GM12874 (cell line): ENCODE measurements at regions not wholly inside any gene's neighbourhood (a gene's known extent, or its start where the extent isn't known, plus 50 kb on each side); places are given as distances from the start of the nearest gene placed in this dataset.

Experiments used
- TF ChIP-seq, protein P1 (sequence below): IDR thresholded peaks from 2 replicates; pipeline ENCODE4 v1.5.1; 2011; ENCODE audit warnings: low read depth, mild to moderate bottlenecking, control low read depth, low read length, moderate library complexity; ENCODE audit not compliant: insufficient read depth

DNA sequence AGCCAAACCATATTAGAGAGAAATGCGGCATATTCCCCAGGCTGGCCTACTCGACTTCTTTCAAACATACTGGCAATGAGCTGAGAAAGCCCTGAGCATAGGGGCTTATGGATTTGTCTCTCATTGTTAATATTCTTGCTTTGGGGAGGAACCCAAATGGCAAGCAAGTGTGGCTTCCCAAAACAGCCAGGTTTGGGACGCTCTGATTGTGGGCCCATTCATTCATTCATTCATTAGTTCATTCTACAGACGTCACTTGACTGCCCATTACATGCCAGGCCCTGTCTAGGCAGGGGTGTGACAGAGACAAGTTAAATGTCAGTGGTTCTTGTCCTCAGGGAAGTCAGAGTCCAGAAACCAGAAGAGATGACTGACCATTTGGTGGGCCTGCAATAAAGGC is 77.4 kb upstream of the THBS1 start:
- TF ChIP-seq, protein P1, sequence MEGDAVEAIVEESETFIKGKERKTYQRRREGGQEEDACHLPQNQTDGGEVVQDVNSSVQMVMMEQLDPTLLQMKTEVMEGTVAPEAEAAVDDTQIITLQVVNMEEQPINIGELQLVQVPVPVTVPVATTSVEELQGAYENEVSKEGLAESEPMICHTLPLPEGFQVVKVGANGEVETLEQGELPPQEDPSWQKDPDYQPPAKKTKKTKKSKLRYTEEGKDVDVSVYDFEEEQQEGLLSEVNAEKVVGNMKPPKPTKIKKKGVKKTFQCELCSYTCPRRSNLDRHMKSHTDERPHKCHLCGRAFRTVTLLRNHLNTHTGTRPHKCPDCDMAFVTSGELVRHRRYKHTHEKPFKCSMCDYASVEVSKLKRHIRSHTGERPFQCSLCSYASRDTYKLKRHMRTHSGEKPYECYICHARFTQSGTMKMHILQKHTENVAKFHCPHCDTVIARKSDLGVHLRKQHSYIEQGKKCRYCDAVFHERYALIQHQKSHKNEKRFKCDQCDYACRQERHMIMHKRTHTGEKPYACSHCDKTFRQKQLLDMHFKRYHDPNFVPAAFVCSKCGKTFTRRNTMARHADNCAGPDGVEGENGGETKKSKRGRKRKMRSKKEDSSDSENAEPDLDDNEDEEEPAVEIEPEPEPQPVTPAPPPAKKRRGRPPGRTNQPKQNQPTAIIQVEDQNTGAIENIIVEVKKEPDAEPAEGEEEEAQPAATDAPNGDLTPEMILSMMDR, result no peak

DNA sequence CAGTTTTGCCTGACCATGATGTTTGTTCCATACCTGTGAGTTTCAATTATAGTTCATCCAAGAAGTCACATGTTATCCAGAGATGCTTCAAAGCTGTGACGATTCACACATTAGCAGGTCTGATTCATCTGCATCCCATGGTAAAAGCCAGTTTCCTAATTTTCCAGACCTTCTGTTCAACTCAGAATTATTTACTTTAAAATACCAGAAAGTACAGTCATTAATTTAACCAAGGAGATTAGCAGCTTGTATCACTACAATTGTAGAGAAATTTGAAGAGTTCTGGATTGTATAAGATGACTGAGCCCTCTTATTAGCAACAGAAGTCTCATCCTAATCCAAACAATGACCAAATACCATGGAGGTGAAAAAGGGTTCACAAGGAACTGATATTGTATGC is 76.1 kb upstream of the THBS1 start:
- TF ChIP-seq, protein P1, result no peak

DNA sequence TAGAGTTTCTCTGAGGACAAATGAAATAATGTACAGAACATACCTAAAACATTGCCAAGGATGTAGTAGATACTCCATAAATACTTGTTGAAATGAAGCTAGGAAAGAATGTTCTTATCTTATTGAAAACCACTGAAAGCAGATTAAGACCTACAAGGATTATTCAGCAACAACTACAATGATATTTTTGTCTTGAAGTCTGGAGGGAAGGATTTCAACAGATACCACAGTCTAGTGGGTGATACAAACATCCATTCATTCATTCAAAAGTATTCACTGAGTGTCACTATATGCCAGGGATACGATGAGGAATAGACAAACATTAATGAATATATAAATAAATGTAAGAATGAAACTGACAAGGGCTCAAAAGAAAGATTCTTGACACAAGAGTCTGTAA is 74.7 kb upstream of the THBS1 start:
- TF ChIP-seq, protein P1, result no peak

DNA sequence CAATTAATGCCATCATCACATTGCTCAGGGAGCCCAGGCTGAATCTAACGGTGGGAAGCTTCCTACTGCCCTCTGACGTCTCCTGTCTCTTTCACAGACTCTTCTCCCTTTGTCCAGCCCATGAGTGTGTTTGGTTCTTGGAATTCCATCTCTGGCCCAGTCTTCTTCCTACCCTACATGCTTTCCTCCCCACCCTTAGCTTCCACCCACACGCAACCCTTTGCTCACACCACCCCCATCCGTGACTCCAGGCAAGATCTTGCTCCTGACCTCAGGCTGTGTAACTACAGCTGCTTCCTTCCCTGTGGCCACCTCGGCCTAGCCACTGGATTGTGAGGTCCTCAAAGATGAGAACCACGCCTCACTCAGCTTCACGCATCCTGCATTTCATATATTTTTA is 72.3 kb upstream of the THBS1 start:
- TF ChIP-seq, protein P1, result no peak

DNA sequence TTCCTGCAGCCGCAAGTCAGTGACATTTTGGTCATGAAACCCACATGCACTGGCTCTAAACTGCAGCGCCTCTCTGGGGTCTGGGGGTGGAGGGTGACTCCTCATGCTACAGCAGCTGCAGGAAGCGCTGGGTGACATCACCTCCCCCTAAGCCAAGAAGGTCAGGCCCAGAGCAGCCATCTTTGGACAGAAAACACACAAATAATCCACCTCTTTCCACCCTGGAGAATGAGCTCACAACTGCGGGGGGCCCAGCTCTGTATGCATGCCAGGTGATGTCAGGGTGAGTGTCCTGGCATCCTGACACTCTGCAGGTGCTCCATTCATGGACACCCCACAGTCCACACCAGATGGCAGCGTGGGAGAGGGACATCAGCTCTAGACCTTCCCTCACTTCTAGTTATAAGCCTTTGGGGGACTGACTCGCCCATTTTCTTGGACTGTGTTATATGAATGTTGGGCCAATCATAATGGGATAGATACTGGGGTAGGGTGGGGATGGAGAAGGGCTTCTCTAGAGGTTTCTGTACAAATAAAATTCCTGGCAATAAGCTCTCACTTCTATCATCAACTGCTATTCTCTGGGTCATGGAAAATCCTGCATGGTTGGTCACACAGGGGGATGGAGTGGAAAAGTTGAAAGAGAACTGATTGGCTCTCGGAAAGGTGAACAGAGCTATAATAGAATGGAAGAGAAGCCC is 70.7 kb upstream of the THBS1 start:
- TF ChIP-seq, protein P1, result no peak

DNA sequence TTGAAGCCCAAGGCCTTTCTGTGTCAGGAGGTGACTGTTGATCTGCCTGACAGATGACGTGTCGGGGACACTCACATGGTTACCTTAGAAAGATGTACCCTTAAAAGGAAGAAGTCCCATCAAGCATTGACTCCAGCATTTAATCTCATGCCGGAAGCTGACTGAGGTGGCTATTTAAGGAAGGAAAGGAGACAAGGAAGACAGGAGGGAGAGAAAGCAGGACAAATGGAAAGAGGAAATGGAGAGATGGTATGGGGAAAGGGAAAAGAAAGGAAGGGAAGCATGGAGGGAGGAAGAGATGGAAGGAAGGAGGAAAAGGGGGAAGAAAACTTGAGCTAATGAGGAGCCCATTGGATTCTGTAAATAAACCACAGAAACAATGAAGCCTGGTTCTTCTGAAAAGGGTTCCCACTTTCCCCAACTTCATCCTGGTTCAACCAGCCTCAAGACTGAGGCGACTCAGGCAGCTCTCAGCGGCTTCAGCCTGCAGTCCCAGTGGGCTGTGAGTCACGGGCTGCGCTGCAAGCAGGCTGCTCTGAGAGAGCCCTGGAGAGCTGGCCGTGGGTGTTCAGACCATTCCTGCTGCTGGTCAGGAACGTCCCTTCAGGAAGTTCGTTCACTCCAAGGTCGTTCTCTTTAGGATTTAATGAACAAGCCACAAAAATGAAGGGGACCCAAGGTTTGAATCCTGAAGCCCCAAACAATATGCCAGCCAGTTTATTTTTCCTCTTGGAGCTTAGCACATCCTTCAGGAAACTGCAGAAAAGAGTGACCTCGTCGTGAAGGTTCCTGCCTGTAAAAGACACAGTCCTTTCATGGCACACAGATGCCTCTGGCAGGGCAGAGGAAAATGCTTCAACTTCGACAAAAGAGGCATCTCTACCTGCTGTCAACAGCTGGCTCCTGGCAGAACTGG is 69.6 kb upstream of the THBS1 start:
- TF ChIP-seq, protein P1, result no peak

DNA sequence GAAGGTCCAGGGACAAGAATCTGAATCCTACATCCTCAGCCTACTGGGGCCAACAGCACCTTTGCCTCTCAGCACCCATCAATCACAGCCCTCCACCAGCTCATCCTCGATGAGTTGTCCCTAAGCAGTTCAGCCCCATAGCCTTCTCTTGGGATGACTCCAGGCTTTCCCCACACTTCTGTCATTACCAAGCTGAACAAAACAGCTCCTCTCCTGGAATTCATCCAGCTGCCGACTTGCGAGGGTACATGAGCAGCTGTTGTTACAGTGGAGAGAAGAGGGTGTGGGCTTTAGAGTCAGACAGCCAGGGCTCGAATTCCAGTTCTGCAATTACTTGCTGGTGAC is 69.0 kb upstream of the THBS1 start:
- TF ChIP-seq, protein P1, result no peak
